HG02678 (cell line): ENCODE measurements at regions not wholly inside any gene's neighbourhood (a gene's known extent, or its start where the extent isn't known, plus 50 kb on each side); places are given as distances from the start of the nearest gene placed in this dataset.
"Not testable (repeated sequence)": the region's sequence is repeated elsewhere in the genome, so short reads cannot be mapped to it uniquely, and the experiment has no call there.

ENCODE experiments used
- ATAC-seq: cut with Tn5 transposase; IDR thresholded peaks from one replicate; pipeline ENCODE4 v1.9.1; 2021; ENCODE audit warnings: mild to moderate bottlenecking, moderate library complexity; ENCODE audit not compliant: unreplicated experiment

DNA sequence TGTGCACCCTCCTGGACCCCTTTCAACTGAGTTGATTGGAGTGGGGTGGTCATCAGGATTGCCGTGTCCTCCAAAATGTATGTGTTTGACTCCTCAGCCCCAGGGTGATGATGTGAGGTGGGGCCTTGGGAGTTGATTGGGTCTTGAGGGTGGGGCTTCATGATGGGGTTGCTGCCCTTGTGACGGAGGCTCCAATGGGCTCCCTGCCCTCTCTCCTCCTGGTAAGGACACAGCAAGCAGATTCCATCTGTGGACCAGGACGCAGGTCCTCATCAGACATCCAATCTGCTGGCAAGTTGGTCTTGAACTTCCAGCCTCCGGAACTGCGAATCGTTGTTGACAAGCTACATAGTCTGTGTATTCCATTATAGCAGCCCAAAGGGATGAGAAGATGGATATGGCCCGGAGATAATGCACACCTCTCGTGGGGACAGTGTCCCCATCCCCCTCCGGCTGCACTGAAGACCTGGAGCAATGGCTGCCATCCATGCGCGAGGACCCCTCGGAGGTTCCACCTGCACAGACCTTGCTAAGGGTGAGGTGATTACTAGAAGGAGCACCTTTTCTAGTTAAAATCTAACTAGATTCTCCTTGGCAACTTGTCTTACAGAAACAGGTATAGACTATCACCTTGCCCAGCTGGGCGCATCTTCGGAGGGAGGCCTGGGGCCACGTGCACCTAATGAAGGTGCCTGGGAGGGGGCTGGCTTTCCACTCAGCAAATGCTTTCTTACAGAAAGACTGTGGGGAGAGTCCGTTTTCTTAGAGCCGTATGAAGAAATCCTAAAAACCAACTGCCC lies 75.7 kb upstream of the IRX4 start:
- no peak for ATAC-seq

DNA sequence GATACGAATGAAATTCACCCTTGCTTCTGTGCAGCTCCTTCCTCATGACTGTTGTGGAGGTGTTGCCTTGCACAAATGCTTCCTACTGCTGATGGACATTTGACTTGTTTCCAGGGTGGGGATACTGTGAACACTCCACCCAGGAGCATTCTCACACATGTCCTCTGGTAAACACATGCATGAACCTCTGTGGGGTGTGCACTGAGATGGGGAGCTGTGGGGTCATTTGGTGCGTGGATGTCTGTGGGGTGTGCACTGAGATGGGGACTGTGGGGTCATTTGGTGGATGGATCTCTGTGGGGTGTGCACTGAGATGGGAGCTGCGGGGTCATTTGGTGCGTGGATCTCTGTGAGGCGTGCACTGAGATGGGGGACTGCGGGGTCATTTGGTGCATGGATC lies 72.9 kb upstream of the IRX4 start:
- no peak for ATAC-seq

DNA sequence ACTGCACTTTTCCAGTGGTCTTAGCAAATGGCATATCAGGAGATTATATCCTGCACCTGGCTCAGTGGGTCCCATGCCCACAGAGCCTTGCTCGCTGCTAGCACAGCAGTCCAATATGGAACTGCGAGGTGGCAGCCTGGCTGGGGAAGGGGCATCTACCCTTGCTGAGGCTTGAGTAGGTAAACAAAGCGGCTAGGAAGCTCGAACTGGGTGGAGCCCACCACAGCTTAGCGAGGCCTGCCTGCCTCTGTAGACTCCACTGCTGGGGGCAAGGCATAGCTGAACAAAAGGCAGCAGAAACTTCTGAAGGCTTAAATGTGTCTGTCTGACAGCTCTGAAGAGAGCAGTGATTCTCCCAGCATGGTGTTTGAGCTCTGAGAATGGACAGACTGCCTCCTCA lies 71.0 kb upstream of the IRX4 start:
- not testable (repeated sequence) for ATAC-seq

DNA sequence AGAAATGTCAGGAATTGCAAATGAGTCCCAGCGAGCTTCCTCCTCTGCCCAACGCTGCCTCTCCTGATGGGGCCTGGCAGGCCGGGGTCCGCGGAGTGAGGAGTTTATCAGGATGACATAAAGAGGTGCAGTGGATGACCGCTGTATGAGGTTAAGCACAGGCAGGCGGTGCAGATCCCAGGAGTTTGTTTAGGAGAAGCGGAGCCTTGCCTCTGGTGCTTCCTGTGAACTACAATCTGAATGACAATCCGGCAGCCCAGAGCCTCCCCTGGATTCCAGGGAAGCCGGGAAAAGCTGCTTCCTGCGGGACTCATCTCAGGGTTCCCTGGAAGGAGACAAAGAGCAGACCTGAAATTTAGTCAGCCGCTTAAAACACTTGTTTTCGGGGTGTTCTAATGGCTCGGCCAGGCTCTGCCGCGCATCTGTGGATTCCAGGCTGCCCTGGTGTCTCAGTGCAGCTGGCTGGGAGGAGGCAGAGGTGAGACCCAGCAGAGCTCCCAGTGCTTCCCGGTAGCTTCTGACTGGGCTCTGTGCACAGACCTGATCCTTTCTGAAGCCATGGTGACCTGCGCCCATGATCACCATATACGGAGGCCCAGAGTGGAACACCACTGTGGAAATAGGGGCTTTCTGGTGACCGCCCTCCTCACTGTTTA lies 69.8 kb upstream of the IRX4 start:
- ATAC-seq, result no peak

DNA sequence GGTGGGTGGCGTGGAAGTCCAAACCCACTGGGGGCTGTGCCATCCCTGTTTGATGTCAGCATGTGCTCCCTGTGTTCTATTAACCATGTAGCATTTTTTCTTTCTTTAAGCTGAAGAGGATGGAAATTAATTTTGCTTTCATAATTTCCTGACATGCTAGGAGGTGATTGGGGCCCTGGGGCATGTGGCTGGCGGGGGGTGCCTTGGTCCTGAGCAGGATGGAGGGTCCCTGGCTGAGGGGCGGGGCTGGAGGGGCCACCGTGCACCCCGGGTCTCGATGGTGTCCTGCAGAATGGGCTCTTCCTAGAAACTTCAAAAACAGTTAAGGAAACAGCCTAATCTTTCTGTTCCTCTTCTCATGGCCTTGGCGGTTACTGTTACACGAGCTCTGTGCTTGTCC lies 69.3 kb upstream of the IRX4 start:
- no peak for ATAC-seq

DNA sequence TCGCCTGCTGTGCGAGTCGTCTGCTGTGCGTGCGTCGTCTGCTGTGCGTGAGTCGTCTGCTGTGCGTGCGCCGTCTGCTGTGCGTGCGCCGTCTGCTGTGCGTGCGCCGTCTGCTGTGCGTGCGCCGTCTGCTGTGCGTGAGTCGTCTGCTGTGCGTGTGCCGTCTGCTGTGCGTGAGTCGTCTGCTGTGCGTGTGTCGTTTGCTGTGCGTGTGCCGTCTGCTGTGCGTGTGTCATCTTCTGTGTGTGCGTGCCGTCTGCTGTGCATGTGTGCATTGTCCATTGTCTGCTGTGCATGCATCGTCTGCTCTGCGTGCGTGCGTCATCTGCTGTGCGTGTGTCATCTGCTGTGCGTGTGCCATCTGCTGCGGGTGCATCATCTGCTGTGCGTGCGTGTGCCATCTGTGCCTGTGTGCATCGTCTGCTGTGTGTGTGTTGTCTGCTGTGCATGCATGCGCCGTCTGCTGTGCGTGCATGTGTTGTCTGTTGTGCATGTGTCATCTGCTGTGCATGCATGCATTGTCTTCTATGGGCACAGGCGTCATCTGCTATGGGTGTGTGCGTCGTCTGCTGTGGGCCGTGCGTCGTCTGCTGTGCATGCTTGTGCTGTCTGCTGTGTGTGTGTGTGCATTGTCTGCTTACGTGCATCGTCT lies 68.6 kb upstream of the IRX4 start:
- no peak for ATAC-seq

DNA sequence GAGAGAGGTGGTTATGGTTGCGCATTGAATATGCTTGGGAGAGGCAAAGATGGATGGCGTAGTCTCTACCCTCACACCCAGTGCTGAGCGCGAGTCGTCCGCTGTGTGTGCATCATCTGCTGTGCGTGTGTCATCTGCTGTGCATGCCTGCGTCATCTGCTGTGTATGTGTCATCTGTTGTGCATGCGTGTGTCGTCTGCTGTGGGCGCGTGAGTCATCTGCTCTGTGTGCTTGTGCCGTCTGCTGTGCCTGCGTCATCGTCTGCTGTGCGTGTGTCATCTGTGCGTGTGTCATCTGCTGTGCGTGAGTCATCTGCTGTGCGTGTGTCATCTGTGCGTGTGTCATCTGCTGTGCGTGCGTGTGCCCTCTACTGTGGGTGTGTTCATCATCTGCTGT lies 68.0 kb upstream of the IRX4 start:
- ATAC-seq, result no peak

DNA sequence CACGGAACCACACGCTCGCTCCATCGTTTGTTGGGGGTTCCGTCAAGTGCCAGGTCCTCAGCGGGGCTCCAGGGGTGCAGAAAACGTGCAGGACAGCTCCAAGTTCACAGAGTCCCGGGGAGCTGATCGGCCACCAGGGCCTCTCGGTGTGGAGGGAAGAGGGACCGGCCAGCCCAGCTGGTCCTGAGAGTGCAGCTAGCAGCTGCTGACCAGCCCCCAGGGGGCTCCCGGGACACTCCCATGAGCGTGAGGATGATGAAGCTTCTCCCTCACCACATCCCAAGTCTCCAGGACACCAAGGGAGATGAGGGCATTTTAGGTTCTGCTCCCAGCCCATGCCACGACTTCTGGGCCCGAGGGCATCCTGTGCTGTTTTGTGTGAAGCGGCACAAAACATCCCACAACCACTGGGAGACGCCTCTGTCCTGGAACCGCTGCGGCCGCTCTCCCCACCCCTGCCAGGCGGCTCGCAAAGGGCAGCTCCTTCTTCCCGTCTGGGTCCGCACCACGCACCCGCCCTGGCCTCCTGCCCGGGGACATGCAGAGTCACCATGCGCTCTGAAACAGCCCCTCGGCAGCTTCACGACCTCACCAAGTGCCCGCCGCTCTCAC lies 67.5 kb upstream of the IRX4 start:
- no peak for ATAC-seq

DNA sequence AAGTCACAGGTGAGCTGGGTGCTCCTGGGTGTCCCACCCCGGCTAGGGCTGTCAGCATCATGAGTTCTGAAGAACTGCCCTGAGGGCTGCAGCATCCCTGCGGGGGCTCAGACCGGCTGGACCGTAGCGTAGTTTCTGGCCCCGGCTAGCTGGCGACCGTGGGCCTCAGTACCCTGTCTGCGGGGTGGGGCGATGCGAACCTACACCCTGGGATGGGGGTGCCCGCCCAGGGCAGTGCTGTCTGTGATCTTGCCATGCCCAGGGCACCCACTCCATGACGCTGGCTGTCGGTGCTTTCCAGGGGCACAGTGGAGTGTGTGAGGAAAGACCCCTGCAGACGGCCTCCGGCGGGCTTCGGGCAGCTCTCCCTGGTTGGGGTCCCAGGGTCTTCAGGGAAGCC lies 66.5 kb upstream of the IRX4 start:
- no peak for ATAC-seq

DNA sequence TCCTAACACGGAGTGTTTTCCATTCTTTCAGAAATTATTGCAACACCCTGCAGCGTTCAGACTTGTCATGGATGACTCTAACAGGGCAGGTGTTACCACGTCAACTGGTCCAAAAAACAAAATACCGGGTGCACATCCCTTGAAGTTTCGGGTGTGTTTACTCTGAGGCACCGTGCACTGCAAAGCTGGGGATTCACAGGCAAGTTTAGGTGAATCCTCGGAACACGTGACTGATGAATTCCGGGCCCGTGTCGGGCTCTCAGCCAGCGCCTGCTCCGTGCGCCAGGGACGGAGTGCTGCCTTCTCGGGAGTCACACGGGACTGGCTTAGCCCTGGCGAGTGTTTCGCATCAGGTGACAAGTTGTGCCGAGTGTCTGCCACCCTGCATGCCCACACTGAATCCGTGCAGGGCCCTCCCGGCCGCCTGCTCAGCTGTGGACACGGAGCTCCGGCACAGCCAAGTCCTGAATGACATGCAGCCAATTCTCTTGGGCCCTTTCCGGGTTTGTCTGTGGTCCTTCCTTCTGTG lies 66.0 kb upstream of the IRX4 start:
- no peak for ATAC-seq

DNA sequence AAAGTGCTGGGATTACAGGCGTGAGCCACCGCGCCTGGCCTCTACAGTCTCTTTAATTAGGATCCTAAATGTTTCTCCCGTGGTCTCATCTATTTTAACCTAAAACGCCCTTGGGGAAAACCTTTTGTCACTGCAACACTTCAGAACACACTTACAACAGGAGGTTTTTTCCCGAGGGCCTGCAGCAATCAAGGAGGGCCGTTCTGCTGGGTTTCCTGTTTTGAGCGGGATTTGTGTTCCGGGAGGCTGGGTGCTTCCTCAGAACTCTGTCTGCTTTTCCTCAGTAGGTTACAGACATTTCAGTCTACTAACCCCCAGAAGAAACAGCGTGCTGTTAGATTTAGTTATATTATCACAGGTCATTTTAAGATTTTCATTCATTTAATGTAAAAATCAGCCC lies 65.4 kb upstream of the IRX4 start:
- no peak for ATAC-seq

DNA sequence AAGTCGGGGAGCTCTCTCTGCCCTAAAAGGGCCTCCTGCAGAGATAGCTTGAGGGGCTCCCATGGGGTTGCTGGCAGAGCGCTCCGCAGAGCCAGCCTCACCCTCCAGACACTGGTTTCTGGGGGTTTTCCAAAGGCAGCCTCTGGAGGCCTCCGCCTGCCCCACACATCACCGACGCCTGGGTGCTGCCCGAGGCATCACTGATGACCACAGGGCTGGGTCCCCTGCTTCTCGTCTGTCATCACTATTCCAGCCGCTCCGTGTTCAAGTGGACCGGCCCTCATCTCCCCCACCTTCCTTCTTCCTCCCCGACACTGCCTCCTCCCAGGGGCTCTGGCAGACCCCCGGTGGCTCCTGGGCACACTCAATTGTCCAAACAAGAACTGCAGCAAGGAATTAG lies 64.1 kb upstream of the IRX4 start:
- no peak for ATAC-seq

DNA sequence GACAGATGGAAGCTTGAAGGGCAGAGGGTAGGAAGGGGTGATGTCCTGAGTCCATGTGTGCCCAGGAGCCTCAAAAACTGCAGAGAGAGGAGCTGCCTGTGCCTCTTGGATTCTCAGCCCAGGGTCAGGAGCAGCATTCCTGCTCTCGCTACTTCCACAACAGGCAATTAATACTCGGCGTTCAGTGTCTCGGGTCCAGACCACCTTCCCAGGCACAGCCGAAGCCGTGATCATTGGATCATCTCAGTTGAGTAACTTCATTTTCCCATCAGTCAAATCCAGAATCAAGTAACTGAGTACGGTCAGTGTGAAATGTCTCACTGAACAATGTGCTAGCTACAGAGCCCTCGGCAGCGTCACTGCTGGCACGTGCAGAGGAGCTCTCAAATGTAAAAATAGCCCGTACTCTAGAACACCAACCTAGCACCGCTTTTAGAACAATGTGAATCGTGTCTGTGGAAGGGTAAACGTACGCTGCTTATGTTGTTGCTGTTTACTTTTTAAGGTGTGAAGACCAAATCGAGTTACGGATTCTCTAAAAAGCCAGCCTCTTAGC lies 63.5 kb upstream of the IRX4 start:
- ATAC-seq, result no peak

DNA sequence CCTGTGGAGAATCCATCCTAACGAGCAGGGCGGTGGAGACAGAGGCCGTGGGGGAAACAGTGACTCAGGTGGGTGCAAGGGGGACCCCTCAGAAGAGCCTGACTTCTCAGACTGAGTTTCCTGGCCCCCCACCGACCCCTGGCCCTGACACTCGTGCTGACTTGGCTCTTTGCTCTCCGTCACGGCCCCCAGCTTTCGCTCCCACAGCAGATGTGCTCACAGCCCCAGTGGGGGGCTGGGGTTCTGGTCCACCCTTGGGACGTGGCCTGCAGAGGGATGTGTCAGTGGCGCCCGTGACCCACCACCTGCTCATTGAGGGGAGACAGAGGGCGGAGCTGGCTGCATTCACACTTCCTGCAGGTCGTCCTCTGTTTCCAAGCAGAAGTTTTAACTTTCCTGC lies 62.9 kb upstream of the IRX4 start:
- ATAC-seq, result no peak

DNA sequence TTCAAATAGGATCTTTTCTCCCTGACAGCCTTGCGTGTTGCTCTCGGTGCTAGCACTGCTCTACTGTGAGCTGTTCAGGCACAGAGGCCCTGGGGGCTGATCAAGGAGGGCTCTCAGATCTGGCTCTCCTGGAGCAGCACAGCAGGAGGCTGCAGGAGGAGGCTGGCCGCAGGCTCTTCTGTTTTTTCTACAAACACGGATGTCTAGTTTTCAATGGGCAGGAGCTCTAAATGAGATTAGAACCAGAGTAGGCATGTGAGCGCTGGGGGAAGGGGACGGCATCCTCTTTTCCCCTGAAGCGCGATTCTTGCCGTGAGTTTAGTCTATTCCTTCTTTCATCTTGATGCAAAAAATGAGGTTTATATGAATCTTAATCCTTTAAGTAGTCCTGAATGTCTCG lies 61.7 kb upstream of the IRX4 start:
- ATAC-seq, result no peak

DNA sequence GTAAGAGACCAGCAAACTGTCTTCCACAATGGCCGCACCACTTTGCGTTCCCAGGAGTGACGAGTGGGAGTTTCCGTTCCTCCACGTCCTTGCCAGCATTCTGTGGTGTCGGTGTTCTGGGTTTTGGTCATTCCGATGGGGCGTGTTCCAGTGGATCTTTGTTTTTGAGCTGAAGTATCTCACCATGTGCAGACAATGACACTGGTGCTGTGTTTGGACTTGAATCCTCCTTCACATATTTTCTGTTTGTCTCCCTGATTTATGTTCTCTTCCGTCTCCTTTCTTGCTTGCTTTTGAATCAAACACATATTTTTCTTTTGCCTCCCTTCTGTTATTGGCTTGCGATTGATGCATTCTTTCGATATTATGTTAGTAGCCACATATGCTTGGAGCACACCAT lies 60.8 kb upstream of the IRX4 start:
- no peak for ATAC-seq

DNA sequence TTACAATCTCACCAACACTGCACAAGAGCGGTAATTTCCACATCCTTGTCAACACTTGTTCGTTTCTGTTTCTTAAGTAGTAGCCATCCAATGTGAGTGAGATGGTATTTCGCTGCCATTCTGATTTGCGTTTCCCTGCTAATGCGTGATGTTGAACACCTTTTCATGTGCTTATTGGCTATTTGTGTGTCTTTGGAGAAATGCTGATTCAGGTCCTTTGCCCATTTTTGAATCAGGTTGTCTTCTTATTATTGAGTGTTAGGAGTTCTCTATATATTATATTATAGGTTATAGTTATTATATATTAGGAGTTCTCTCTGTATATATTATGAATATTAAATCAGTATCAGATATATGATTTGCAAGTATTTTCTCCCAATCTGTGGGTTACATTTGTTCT lies 59.9 kb upstream of the IRX4 start:
- ATAC-seq, result no peak

DNA sequence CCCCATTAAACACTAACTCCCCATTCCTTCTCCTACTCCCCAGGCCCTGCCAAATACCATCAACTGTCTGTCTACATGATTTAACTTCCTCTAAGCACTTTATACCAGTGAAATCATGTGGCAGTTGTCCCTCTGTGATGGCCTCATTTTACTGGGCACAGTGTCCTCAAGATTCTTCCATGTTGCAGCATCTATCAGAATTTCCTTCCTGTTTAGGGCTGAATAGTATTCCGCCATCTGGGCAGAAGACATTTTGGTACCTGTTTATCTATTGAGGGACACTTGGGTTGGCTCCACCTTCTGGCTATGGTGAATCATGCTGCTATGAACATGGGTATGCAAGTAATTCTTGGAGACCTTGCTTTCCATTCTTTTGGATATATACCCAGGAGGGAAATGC lies 59.4 kb upstream of the IRX4 start:
- no peak for ATAC-seq

DNA sequence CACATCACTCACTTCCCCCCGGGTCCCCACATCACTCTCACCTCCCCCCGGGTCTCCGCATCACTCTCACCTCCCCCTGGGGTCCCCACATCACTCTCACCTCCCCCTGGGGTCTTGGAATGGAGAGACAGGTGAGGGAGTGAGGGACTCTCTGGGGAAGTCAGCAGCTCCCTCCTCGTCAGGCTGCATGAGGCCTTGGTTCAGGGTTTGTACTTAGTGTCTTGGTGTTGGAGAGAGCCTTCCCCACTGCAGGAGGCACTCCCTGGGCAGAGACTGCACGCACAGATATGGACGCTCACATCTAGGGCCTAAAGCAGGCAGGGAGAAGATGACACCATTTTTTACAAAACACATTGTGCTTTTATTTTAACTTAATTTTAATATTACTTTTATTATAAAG lies 56.5 kb upstream of the IRX4 start:
- ATAC-seq, result no peak

DNA sequence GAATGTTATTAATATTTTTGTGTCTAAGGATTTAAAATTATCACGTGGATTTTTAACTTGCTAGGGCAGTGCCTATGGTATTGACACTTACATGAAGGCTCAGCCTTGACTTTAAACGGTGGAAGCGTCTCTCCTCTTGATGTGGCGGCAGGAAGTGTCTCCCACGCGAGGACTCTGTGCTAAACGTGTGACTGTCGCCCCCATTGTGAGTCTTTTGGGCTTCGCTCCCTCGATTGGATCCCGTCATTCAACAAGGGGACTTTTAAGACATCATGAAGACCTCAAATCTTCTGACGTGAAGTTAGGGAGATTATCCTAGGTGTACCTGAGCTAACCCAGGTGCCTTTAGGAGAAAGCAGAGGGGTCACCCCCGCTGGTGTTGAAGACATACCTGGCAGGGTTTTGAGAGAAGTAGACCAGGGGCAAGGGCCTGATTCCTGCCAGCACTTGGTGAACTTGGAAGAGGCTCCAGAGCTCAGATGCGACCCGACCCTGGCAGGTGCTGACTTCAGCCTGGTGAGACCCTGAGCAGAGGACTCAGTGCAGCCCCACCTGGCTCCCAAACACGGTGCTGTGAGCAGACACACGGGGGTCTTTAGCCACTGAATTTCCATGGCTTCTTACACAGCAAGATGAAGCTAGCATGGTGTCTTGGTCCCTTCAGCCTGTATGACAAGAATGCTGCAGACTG lies 55.7 kb upstream of the IRX4 start:
- ATAC-seq, result no peak

DNA sequence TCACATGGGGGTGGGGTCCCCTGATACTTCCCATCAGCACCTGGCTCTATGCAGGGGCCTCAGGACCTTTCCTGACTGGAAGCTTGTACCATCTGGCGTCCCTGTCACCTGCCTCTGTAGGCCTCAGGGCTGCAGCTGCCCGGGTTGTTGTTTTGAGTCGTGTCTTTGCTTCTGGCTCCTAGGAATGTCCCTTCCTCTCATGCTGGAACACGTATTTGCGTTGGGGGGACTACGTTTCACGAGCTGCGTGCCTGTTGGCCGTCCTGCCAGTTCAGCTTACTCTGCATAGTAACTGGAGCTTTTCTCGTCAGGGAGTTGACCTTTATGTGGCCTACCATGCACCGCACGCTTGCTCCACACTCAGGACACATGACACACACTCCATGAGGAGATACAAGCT lies 54.9 kb upstream of the IRX4 start:
- ATAC-seq, result no peak
